ENCODE measurements at regions not wholly inside any gene's neighbourhood (a gene's known extent, or its start where the extent isn't known, plus 50 kb on each side); places are given as distances from the start of the nearest gene placed in this dataset.

DNA sequence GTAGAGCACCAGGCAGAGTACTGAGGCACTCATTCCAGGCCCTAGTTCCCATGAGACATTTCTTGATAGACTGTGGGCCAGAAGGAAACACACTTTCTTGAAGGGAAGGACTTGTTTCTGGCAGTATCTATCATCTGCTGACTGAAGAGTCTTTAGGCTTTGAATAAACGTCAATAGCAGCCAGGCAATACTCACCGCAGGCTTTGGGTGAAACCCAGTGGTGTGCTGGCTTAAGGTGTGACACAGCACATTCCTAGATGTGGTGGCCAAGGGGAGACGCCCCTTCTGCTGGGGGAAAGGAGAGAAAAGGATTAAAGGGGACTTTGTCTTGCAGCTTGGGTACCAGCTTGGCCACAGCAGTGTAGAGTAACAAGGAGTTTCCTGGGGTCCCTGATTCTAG lies 1039.6 kb downstream of the HACE1 start:
- TF ChIP-seq POLR2A (IDR thresholded peaks at IDR 0.05; ENCODE audit: low read depth, low read length), result no peak
- TF ChIP-seq, protein P1, sequence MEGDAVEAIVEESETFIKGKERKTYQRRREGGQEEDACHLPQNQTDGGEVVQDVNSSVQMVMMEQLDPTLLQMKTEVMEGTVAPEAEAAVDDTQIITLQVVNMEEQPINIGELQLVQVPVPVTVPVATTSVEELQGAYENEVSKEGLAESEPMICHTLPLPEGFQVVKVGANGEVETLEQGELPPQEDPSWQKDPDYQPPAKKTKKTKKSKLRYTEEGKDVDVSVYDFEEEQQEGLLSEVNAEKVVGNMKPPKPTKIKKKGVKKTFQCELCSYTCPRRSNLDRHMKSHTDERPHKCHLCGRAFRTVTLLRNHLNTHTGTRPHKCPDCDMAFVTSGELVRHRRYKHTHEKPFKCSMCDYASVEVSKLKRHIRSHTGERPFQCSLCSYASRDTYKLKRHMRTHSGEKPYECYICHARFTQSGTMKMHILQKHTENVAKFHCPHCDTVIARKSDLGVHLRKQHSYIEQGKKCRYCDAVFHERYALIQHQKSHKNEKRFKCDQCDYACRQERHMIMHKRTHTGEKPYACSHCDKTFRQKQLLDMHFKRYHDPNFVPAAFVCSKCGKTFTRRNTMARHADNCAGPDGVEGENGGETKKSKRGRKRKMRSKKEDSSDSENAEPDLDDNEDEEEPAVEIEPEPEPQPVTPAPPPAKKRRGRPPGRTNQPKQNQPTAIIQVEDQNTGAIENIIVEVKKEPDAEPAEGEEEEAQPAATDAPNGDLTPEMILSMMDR (IDR thresholded peaks at IDR 0.05; ENCODE audit: extremely low read depth in 1 of 2, insufficient read depth in 1 of 2, low read depth in 1 of 2, low read length in 2 of 2), result no peak

Measured in endothelial cell of umbilical vein (primary cell).